LNCAP (cell line): ENCODE measurements at regions not wholly inside any gene's neighbourhood (a gene's known extent, or its start where the extent isn't known, plus 50 kb on each side); places are given as distances from the start of the nearest gene placed in this dataset.

Source experiments
- CTCF ChIP-seq: fragments of 450-650 bp; IDR thresholded peaks from 2 replicates; pipeline ENCODE4 v1.5.1; 2017; ENCODE audit warnings: mild to moderate bottlenecking

DNA sequence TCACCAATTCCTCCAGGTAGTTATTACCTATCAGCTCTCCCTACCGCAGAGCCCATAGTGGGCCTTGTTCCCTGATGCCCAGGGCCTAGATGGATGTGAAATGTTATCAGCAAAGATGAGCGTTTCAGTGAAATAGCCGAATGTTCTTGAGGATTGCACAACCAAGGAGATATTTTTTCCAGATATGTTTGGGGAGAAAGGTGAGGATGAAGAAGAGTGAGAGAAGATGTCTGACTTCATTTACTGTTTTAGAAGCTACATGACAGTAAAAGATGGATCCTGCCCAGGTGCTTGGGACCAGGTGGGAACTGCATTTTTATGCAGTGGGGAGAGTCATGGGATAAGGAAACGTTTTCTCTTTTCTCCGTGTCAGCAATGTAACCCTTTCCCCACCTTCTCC is 231.7 kb upstream of the C1orf174 start:
- no peak for TF ChIP-seq CTCF

- TF ChIP-seq CTCF, result no peak
These were observed 232.6 kb upstream of the C1orf174 start for GRCh38 chr1:4132352-4133296.

- no peak for TF ChIP-seq CTCF
These were observed 233.3 kb upstream of the C1orf174 start for GRCh38 chr1:4133297-4133938.

DNA sequence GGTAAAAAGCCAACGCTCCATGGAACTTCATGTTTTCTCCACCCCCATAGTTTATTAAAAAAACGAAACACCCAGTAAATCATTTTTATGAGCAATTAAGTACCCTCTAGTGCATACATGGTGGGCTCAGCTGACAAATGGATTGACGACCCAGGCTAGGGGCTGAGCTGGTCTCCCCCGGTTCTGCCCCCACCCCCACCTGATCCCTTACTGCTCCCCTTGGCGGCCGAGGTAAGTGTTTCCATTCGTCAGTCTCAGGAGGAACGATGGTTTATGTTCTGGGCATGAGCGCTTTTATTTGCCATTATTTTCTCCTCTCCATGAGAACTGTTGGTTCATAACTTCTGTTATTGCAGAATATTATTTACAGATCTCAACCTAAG is 233.9 kb upstream of the C1orf174 start:
- TF ChIP-seq CTCF, result no peak

DNA sequence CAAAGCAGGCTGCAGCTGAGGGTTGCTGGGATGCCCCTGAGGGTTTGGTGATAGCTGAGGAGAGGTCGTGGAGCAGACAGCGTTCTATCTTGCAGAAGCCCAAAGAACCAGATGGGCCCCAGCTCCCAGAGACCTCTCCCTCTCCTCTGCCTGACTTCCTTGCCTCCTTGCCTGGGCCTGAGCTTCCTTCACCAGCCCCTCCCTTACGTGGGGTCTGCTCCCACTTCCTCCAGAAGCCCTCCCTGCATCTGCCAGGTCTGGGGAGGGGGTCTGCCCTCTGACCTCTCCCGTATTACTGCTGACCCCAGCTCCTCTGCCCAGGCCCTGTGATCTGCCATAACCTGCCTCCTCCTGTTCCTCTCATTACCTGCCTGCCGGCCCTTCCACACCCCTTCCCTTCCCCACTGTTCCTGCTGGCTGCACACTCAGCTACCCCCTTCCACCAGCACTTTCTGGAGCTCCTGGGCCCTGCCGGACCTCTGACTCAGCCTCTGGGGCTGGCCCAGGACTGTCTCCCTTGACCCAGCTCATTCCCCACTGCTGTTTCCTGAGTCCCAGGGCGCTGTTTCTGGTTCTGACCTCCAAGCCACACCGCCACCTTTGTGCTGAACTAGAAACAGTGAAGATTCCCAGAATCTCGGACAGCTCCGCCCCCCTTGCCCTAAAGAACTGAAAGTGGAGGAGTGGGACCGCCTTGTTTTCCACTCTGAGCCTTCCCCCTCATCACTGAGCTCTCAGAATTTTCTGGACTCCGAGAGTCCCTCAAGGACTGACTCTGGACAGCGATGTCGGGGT is 237.7 kb upstream of the C1orf174 start:
- TF ChIP-seq CTCF, result no peak

GRCh38 chr1:4139646-4140045 is 239.6 kb upstream of the C1orf174 start:
- TF ChIP-seq CTCF, result no peak

GRCh38 chr1:4140241-4140640 is 240.2 kb upstream of the C1orf174 start:
- no peak for TF ChIP-seq CTCF
